ENCODE measurements at regions not wholly inside any gene's neighbourhood (a gene's known extent, or its start where the extent isn't known, plus 50 kb on each side); places are given as distances from the start of the nearest gene placed in this dataset.

GRCh38 chr20:6644813-6645628 lies 122.5 kb upstream of the BMP2 start:
- no peak for TF ChIP-seq CTCF (IDR thresholded peaks at IDR 0.05)
- no peak for TF ChIP-seq POLR2AphosphoS5 (IDR thresholded peaks at IDR 0.05)
- no peak for TF ChIP-seq POLR2A (IDR thresholded peaks at IDR 0.05)
